Left cardiac atrium (tissue), 4 donors: ENCODE measurements at regions not wholly inside any gene's neighbourhood (a gene's known extent, or its start where the extent isn't known, plus 50 kb on each side); places are given as distances from the start of the nearest gene placed in this dataset.
"Not testable (repeated sequence)": the region's sequence is repeated elsewhere in the genome, so short reads cannot be mapped to it uniquely, and the experiment has no call there.

Source experiments
- ATAC-seq, 2 donors: fragments of 200-7000 bp; cut with Tn5 transposase; one replicate each; pipeline ENCODE4 v1.9.1; 2020; ENCODE audit warnings: mild to moderate bottlenecking in 2 of 2, moderate library complexity in 2 of 2
- DNase-seq: peaks from one replicate; pipeline ENCODE4 v3.0.0-alpha.2; 2020
- intact Hi-C, 2 donors: fragments of 100-400 bp; cut with DNase I; formaldehyde crosslinking; loops; one replicate each; pipeline versions ENCODE4 v1.14.1 to v1.15.1; 2022 to 2023
- donor health status: DM: no; HTN: yes; CAD: no.
- donor health status: DM: no; HTN: yes; CAD: no; lungs with severe emphysema.
- donor health status: DM: yes; HTN: yes; CAD: no.
- donor health status: Dilated cardiomyopathy.

DNA sequence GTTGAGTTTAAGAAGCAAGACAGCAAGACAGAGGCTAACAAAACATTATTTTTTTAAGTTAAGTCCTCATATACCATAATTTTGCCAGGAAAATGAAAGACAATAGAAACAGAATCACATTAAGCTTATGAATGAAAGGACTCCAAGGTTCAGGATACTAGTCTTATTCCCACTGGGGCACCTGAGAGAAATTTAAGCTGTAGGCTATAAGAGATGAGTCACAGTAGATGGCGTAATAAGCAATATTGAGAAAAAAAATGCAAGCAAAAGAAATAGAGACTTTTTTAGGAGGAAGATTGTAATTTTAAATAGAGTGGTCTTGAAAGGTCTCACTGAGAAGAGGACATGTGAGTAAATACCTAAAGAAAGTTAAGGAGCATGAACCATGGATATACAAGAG is 57.1 kb upstream of the KIF2B start:
- ATAC-seq (no peak), DNase-seq (no peak)
- intact Hi-C loops, result no loop called here

DNA sequence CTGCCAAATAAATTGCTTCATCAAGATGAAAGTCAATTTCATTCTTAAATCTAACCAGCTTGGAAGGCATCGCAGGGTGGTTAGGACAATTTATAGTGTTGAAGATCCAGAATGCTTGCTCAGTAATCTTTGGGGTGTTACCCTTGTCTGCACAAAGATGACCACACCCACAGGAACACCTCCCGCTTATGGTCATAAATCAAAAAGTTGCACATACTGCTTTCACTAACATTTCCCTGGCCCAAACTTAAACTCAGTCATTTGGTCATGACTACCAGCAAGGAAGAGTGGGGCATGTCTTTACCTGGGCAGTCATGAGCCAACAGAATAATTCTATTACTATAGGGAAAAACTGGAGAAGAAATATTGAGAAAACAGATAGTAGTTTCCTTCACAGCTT is 57.6 kb upstream of the KIF2B start:
- ATAC-seq (no peak), DNase-seq (no peak)
- intact Hi-C loops, result no loop called here

DNA sequence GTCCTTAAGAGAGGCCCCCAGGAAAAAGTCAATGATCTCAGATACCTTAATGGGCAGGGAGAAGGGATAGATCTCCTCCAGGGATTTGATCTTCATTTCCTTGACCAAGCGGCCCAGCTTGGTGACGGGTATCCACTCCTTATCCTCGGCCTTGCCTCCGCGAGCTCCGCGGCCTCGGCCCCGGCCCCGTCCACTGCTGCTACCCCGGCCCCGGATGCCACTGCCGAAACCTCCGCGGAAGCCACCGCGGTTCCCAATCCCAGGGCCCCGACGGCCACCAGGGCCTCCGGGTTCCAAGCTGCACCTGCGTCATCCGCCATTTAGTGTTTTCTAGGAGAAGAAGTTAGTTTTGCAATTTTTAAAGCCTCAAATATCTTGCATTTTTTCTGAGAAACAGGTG is 65.2 kb upstream of the KIF2B start:
- DNase-seq, result no peak
- ATAC-seq, result no peak
- intact Hi-C loops, result no loop called here

DNA sequence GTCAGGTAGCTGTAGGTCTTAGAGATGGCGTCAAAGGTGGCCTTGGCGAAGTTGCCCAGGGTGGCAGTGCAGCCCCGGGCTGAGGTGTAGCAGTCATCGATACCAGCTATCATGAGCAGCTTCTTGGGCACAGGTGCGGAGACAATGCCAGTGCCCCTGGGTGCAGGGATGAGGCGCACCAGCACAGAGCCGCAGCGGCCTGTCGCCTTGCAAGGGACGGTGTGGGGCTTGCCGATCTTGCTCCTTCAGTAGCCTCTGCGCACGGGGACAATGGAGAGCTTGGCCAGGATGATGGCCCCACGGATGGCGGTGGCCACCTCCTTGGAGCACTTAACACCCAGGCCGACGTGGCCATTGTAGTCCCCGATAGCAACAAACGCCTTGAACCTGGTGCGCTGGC is 65.6 kb upstream of the KIF2B start:
- intact Hi-C loops, ATAC-seq: not testable (repeated sequence)

DNA sequence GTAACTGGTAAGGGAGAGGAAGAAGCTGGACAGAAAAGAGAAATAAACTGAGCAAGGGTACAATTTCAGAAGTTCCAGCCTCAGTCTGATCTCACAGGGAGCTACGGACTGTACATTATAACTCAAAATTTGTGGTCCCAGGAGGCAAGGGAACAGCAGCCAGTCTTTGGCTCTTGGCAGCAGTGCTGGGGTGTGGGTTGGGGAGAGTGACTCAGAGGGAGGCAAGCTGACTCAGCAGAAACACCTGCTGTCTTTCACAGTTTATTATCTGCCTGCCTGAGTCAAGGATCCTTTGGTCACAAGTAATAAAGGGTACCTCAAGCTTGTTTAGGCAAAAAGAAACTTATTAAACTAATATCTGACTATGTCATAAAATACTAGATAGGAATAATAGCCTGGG is 73.5 kb upstream of the KIF2B start:
- intact Hi-C loops, result no loop called here
- DNase-seq (no peak), ATAC-seq (peak in 1 of 2 donors; percentile 23)

More for the DNA sequence above, 65.6 kb upstream of the KIF2B start:
- not testable (repeated sequence) for DNase-seq

DNA sequence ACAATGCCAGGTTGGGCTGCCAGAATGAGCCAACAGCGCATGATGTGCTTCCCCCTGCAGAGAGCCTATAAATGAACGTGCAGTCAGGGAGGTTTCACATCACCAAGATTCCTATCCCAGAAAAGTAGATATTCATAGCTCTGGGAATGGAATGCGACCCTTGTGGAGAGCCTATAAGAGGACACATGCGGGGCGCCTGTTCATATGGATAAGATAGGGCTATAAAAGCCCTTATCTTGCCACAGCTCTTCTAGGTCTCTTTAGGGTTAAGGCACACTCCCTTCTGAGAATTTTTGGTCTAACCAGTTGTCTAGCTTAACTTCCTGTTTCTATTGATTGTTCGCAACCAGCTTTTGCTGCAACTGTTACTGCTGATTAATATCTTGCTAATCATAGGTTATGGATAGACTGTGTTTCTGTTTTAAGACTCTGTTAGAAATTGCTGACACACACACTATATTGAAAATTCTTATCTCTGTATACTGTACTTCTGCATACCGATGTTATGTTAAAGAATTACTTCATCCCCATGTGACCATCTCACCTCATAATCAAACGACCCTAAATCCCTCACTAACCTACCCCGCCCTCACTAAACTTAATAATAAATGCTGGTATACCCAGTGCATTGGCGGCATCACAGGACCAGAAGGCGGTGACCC is 74.4 kb upstream of the KIF2B start:
- DNase-seq, ATAC-seq, intact Hi-C loops: not testable (repeated sequence)

DNA sequence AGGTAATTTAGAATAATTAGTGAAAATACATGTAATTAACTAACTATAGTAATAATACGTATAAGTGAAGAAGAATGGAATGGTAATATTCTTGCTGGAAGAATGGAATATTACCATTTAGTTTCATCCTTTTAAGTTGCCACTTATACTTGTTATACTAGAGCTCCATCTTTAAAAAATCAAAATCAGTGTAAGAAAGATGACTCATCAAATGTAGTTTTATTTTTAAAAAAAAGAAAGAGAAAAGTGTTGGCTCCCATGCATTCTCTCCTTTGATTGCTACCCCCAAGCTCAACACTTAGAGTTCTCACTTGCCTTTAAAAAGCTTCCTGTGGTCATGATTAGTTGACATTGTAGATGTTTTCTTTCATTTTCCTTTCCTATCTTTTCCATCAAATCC is 82.4 kb upstream of the KIF2B start:
- no peak for DNase-seq
- intact Hi-C loops, result no loop called here
- no peak for ATAC-seq

DNA sequence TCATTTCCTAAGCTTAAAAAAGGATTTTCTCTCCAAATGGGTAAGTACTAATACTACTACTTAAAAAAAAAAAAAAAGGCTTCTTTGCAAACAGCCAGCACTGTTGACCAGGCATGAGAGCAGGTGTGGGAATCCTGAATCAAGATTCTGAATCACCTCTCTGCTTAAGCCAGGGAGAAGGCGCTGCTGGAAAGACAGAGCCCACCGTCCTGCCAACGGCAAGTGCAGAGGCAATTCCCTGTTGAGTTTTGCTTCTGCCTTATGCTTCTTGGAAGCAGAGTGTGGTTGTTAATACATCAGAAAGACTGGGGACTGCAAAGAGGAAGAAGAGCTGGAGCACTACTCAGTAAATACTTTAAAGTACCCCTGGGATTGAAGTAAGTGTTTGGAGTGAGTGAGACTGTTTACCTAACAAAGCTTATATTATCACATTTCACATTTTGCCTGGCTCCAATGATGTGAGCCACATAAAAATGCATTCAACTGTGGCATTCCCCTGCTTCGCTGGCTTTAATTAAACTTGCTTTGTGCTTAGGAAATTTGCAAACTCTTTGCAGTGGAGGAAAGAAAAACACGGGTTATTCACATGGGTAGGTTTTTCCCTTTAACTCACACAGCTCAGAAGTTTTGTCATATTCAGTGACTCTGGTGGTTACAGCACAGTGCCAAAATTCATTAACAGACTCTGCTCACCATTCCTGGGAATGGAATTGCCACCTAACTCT is 86.0 kb upstream of the KIF2B start:
- intact Hi-C loops, result no loop called here
- ATAC-seq, result no peak

DNA sequence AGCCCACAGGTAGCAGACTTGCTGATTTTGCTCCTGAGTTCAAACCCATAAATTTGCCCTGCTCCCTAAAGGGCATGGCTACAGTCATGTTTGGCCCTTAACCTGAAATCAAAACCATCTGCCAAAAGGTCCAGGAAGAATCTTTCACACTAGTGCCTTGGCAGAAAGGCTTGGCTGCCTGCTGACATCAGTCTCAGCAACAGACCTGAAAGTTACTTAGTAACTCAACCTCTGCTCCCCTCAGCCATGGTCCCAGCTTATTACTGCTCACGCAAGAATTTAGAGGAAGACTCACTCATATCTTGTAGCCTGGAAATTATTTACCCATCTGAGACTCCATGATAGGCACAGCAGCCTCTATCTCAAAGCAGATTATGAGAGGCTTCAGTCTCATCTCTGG is 98.0 kb upstream of the KIF2B start:
- intact Hi-C loops, result no loop called here
- DNase-seq (no peak), ATAC-seq (no peak)

More for the DNA sequence above, 86.0 kb upstream of the KIF2B start:
- no peak for DNase-seq

DNA sequence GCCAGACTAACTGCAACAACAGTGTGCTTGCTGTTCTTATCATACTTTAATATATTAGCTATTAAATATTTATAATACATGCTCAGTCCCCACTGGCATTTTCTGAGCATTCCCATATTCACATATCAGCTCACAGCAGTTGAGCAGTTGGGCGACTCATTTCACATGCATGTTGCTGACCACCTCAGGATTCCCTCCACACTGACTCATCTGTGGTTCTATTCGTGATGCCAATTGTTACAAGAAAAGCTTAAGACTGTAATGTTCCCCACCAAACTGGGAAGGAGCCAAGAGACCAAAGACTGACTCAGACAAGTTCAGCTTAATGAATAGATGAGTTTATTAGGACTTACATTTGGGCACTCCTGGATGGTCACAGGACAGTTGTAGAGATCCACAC is 100.3 kb upstream of the KIF2B start:
- intact Hi-C loops, result no loop called here
- peak in 1 of 2 donors; percentile 35 for ATAC-seq
- DNase-seq, result no peak

DNA sequence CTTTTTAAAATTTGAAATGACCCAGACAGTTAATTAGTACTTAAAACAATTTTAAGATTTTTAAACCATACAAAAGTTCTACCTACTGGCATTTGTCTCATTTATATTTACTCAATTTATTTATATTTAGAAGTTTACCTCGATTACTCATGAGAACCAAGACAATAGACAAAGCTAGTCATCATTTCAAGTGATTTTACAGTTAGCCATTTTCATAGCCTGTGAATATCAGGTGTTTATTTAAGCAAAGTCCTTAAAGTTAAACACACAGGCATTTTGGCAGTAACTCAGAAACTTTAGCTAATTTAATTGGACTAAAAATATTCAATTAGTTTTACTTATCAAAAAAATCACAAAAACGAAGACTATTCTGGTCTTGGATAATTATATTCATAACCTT is 101.6 kb upstream of the KIF2B start:
- intact Hi-C loops, result no loop called here
- ATAC-seq, result no peak
- DNase-seq, result no peak

DNA sequence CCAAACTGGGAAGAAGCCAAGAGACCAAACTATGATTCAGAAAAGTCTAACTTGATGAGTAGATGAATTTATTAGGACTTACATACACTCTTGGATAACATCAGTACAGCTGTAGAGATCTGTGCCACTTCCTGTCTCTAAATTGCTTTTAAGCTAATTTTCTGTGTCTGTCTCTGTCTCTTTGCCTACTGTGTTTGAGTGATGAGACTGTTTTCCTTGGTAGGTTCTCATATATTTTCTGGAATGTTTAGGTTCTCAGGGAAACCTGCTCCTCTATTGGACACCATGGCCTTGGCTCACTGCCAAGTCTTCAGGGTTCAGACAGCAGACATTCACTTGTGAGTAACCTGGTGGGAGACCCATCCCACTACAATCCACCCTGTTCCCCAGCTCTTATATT is 103.5 kb upstream of the KIF2B start:
- intact Hi-C loops, result no loop called here
- DNase-seq, result no peak
- no peak for ATAC-seq

DNA sequence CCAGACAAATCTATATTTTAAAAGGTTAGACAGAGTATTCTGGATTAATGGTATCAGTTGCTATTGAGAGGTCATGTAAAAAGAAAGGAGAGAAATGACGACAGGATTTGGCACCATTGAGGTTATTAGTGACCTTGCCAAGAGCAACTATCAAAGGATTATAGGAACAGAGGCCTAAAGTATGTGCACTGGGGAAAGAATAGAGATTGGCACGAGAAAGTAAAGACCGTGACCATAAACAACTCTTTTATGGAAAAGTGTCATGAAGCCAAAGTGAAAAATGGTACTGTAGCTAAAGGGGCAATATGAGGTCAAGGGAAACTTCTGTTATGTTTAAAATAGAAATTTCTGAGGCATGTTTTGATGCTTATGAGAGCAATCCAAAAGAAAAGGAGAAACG is 115.2 kb upstream of the KIF2B start:
- intact Hi-C loops, result no loop called here
- ATAC-seq (no peak), DNase-seq (no peak)

DNA sequence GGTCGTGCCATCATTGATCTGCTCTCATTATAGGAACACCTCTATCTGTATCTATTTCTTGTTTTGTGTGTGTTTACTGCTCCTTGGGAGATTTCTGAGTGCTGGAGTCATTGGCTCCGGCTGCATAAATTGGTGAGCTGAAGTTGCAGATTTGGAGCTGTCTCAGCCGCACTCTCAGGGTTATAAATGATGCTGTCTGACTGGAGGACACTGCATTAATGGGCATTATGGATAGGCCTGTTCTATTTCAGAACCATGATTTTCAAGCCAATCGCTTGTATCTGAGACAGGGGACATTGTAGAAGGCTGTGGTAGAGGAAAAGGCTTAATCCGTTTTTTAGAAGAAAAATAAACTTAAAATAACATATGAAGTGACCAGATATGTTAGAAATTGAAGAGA is 126.4 kb upstream of the KIF2B start:
- no peak for ATAC-seq
- no peak for DNase-seq
- intact Hi-C loops, result no loop called here

DNA sequence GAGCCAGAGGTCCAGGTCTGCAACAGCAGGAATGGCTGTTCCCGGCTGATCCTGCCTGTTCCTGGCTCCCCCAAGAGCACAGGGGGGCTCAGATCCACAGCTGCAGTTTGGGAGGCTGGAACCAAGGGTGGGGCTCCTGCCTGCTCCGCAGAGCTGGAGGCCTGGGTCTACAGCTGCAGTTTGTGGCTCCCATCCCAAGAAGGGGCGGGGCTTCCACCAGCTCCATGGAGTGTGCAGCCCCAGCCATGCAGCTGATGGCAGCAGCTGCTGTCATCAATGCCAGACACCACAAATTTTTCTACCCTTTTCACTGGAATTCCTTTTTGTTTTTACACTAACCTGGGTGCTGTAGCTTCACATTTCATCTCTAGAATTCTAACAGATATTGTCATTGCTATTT is 135.4 kb upstream of the KIF2B start:
- no peak for DNase-seq
- intact Hi-C loops, result no loop called here
- ATAC-seq, result no peak

DNA sequence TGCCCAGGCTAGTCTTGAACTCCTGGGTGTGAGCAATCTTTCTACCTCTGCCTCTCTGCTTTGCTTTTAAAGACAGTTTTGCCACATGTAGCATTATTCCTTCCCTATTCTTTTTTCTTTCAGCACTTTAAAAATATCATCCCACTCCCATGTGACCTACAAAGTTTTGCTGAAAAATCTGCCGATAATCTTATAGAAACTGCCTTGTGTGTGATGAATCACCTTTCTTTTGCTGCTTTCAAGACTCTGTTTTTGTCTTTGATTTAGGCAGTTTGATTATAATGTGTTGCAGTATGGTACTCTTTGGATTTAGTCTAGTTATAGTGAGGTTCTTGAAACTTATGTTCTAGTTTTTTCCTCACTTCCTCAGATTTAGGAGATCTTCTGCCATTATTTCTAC is 142.0 kb upstream of the KIF2B start:
- ATAC-seq (no peak), DNase-seq (no peak)
- intact Hi-C loops, result no loop called here

DNA sequence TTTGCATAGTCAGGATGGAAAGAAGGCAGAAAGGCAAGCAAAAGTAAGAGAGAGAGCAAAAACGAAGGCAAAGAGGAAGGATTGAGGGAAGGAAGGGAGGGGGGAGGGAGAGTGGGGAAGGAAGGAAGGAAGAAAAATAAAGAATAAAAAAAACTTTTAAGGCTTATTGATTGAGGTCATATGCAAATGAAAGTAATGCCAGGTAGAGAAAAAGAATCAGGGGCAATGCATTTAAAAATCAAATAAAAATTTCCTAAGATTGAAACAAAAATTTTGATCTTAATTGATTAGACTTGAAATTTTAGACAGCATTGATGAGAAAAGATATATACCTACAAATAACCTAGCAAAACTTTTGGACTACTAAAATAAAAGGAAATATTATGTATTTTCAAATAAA is 153.9 kb upstream of the KIF2B start:
- ATAC-seq (no peak), DNase-seq (no peak)
- intact Hi-C loops, result no loop called here

DNA sequence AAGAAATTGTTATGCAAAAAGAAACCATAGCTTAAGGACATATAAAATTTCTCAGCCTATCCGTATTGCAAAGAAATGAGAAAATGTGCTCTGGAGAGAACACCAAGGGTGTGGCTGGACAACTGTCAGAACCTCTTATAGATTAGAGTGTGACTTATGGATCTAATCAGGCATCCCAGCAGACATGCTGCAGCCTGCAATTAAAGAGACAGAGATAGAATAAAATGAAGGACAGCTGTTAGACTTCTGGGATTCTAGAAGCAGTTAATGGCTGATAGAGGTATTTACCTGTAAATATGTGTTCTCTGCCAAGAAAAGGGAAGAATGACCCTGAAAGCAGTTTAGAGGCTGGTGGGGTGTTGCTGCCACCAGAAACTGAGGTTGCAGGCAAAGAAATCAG is 160.1 kb upstream of the KIF2B start:
- intact Hi-C loops, result no loop called here
- DNase-seq, result no peak
- no peak for ATAC-seq

DNA sequence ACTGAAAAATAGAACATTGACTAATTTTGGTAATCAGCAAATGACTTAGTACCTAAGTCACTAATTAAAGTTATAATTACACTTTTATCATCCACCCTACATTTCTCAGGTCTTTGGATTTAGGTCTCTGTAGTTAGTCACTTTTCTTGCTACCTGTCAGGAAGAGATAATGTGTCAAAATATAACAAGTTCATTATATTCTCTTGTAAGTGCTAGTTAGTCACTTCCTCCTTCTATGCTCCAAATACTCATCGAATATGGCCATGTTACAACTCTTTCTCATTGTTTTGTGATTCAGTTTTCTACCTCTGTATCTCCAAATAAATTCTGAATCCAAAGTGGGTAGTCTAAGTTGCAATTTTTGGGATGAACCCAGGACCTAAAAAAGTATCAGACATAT is 163.5 kb upstream of the KIF2B start:
- DNase-seq (no peak), ATAC-seq (no peak)
- intact Hi-C loops, result no loop called here

DNA sequence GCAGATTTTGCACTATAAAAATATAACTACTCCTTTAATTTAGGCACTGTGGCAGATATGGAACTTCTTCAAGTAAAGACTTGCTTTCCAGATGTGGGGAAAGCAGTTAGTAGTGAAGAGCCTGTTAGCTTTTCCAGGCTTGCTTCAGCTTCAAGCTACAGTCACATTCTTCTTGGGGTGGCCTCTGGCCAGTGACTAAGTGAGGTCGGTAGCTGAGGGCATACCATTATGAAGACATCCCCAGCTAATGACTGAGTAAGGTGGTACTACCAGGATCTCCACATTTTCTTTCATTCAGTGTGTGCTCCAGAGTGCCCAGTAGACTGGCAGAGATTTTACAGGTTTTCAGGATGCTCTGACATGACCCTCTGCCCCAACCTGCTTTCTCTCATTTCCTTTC is 167.1 kb upstream of the KIF2B start:
- ATAC-seq, result no peak
- DNase-seq, result no peak
- intact Hi-C loops, result no loop called here

DNA sequence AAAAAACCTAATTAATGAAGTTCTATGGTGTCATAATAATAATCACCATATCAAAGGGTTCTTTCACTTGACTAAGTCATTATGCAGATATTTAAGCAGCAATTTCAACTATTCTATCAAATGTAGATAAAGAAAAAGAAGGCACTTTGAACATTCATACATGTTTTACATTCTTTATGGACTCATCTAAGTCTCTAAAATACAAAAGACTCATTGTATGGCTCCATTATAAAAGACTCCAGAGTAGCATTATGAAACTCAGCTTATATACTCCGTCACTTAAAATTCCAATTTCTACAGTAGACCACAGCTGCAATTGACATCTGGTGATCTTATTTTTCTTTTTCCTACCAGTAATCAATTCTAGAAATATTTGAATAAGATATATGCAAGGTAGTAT is 173.5 kb upstream of the KIF2B start:
- ATAC-seq, result no peak
- no peak for DNase-seq
- intact Hi-C loops, result no loop called here
